ENCODE measurements at regions not wholly inside any gene's neighbourhood (a gene's known extent, or its start where the extent isn't known, plus 50 kb on each side); places are given as distances from the start of the nearest gene placed in this dataset.

DNA sequence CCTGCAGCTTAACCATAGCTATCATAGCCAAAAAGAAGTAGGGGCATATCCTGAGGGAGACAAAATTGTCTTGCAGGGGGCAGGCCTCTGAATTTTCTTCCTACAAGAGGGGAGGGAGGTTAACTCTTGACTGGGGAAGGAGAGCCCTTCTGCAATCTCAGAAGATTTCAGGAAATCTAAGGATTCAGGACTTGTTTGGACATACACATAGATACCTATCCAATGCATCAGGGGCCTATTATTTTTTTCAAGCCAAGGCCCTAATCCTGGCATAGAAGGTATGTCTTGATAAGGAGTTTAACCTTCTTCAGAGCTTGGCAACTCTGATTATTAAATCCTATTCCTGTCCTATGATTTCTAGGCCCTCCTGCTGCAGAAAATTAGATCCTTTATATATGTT is 375.1 kb upstream of the ACTBL2 start:
- TF ChIP-seq, protein P1, sequence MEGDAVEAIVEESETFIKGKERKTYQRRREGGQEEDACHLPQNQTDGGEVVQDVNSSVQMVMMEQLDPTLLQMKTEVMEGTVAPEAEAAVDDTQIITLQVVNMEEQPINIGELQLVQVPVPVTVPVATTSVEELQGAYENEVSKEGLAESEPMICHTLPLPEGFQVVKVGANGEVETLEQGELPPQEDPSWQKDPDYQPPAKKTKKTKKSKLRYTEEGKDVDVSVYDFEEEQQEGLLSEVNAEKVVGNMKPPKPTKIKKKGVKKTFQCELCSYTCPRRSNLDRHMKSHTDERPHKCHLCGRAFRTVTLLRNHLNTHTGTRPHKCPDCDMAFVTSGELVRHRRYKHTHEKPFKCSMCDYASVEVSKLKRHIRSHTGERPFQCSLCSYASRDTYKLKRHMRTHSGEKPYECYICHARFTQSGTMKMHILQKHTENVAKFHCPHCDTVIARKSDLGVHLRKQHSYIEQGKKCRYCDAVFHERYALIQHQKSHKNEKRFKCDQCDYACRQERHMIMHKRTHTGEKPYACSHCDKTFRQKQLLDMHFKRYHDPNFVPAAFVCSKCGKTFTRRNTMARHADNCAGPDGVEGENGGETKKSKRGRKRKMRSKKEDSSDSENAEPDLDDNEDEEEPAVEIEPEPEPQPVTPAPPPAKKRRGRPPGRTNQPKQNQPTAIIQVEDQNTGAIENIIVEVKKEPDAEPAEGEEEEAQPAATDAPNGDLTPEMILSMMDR (IDR thresholded peaks at IDR 0.05) = no peak
- TF ChIP-seq POLR2A (IDR thresholded peaks at IDR 0.05) = no peak
